GM10847 (cell line): ENCODE measurements at regions not wholly inside any gene's neighbourhood (a gene's known extent, or its start where the extent isn't known, plus 50 kb on each side); places are given as distances from the start of the nearest gene placed in this dataset.

Source experiments
- POLR2A ChIP-seq: IDR thresholded peaks from 2 replicates; pipeline ENCODE4 v1.6.1; 2011; ENCODE audit not compliant: insufficient read length; ENCODE audit errors: extremely low read depth

DNA sequence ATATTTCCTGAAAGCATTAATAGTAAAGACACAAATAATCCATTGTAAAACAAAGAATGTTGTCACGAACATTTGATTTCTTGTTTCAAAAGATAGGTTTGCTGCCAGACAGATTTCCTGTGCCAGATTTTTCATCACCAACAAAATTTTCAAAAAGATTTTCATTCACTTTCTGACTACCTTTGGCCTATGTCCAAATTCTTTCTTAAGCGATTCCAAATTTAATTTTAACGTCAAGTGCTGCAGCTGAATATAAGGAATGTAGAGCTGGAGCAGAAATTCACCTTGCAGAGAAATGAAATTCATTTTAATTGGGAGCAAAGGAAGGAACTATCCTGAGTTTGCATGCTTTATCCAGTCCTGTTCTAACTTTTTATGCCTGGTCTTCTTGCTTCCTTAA lies 277.4 kb downstream of the CCER1 start:
- TF ChIP-seq POLR2A: no peak

DNA sequence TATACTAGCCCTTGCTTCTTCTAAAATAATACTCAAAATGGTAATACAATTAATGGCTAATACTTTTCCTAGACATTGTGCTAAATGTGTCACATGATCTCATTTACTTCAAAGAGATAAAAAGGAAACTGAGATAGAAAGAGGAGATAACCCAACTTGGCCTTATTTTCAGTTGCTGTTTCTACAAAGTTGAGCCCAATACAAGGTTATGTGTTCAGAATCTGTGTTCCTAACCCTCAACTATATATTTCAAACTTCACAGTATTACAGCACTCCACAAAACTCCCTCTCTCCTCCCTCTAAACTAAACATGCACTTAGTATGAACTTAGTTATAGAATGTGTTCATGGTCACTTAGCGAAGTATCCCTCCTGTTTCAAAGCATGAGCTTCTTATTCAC lies 277.9 kb downstream of the CCER1 start:
- TF ChIP-seq POLR2A: no peak

GRCh38 chr12:90675106-90675505 lies 279.9 kb downstream of the CCER1 start:
- TF ChIP-seq POLR2A: no peak

DNA sequence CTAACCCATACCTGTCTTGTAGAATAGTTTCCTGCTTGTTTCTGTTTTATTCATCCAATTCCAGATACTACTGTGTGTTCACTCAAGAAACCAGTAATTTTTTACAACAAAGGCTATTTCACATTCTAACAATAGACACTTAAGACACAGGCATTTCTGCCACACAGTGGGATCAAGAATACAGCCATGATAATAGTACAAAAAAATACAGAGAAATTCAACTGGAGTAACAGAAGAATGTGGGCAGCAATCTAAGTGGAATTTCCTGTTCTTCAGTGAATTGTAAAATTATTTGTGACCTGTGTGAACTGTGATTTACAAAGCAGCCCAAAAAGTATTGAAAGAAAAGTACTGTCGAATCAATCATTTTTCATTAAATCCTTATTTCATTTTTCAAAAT lies 282.9 kb downstream of the CCER1 start:
- no peak for TF ChIP-seq POLR2A

DNA sequence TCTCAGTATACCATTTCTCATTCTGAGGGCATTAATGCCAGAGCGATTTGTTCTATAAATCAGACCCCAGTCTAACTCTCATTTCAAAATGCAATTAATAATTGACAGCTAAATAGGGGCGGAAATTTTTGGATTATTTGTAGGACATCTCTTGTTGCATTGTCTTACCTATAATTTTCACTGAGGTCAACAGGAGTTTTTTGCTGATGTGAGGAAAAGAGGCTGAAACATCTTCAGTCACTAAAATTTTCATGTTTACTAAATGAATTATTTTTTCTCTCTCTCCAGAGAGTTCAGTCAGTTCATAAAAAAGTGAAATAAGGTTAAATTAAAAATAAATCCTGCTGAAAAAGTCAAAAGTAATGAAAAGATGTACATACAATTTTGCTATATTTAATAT lies 295.9 kb downstream of the CCER1 start:
- no peak for TF ChIP-seq POLR2A

DNA sequence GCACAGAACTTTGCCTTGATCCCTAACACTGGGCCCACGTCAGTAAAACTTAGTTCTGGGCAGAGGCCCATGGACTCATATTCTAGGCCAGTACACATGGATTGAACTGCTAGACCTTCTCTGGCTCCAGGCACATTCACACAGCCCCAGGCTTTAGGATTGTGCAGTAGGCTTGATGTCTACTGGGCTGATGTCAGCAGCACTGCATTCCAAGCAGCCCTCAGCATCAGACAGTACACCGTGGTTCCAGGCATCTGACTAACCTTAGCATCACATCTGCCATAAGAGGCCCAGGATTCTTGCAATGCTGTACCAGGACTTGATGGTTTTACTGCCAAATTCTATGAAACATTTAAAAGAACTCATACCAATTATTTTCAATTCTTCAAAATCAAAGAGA lies 301.9 kb downstream of the CCER1 start:
- no peak for TF ChIP-seq POLR2A

GRCh38 chr12:90652280-90652679 lies 302.7 kb downstream of the CCER1 start:
- no peak for TF ChIP-seq POLR2A

DNA sequence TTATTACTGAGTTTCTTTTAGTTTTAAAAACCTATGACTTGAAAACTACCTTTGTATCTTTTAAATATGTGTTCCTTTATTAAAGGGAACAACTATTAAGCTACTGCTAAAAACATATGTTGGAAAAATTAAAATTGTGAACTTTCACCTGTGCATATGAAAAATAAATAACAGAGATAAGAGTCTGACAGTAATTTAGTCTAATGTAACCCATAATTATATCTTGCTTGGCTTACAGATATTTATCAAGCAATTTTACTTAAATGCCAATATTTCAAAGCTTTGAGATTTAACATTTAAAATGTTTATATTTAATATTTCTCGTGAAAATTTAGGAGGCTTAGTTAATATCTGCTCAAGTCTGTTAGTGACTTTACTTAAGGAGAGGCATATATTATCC lies 309.8 kb downstream of the CCER1 start:
- TF ChIP-seq POLR2A: no peak

DNA sequence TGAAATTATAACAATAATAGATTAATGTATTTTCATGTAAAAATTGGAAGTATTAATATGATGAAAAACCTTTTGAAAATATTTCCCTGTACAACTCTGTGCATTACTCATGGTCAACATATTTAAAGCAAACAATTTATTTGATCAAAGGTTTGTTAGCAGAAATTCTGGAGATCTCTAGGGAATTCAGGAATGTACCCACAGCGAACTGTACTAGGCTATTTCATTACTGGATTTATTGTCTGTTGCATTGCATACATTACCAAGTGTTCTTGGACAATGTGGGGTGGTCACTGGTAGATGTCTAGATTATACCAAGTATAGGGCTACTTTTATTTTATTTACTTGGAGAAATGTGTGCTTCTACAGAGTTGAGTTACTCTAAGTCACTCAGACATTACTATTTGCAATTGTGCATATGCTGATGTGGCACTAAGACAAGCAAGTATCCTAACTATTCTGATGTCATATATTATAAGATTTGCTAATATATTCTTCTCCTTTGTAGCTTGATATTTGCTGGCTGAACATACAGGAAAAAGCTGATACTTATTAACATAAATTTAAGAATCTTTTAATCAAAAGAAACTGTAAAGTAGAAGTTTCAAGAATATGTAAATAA lies 323.3 kb downstream of the CCER1 start:
- no peak for TF ChIP-seq POLR2A

- TF ChIP-seq POLR2A: no peak
These were observed 325.0 kb downstream of the CCER1 start for GRCh38 chr12:90630006-90630405.

- TF ChIP-seq POLR2A: no peak
These were observed 326.8 kb downstream of the CCER1 start for GRCh38 chr12:90628213-90628612.

- no peak for TF ChIP-seq POLR2A
These were observed 327.6 kb downstream of the CCER1 start for GRCh38 chr12:90627180-90627896.

- no peak for TF ChIP-seq POLR2A
These were observed 332.5 kb downstream of the CCER1 start for GRCh38 chr12:90622431-90622830.

DNA sequence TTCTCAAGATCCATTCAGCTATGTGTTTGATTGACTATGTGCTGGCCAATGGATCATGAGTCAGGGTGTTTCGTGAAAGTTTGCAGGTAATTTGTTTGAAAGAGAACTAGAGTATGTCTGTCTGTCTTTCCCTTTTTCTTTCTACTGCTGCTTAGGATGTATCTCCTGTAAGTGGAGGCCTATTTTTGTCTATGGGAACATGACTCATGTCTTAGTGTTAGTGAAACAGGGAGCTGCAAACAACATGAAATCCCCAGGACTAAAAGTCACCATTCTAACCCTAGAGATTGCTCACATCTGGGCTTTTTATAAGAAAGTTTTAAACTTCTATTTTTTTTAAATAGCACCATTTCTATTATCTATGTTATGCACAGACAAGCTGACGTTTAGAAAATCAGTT lies 333.0 kb downstream of the CCER1 start:
- TF ChIP-seq POLR2A: no peak

DNA sequence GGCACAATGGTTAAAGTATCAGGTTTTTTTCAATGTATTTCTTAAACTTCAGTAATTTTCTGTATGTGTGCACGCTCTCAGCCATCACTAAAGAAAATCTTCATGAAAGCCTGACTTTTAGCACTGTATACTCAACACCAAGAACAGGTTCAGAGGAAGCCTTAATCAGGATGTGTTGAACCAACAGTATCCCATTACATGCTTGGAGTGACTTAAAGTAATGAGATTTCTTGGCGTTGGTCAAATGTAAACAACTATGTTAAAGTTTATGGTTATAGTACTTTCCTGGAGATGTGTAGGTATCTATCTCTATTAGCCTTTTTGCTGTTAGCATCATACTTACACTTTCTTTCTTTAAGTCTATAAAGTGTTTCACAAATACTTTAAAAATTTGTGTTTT lies 335.0 kb downstream of the CCER1 start:
- no peak for TF ChIP-seq POLR2A

GRCh38 chr12:90618586-90618985 lies 336.4 kb downstream of the CCER1 start:
- TF ChIP-seq POLR2A: no peak

GRCh38 chr12:90611891-90612290 lies 343.1 kb downstream of the CCER1 start:
- TF ChIP-seq POLR2A: no peak

DNA sequence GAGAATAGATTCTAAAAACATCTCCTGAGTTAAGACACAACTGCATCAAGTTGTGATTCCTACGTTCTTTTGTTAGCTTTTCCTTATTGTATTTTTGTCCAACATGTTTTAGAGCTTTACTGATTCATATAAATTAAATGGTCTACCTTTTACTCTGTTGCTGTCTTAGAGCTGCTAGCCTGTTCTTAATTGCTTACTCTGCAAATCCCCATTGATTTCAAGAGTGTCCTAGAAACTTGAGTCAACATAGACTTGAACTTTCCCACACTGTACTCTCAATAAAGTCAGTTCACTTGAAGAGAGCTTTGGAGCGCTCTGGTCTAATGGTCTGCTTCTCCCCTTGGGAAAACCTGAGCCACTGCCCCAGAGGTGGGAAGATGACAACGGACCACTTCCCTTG lies 343.9 kb downstream of the CCER1 start:
- TF ChIP-seq POLR2A: no peak
